ENCODE measurements at regions not wholly inside any gene's neighbourhood (a gene's known extent, or its start where the extent isn't known, plus 50 kb on each side); places are given as distances from the start of the nearest gene placed in this dataset.

GRCh38 chr5:115439042-115439441, 105.5 kb downstream of the FEM1C start:
- intact Hi-C loops (cut with DNase I), result no loop called here
- Histone ChIP-seq H3K27ac (no peak overlapping the region), H3K27me3 (no peaks in the 10 kb centered on the region), H3K36me3 (no peaks in the 10 kb centered on the region), H3K4me3 (no peak overlapping the region), H3K4me1 (peaks cover 0 to 23% (median 7%) of the 10 kb centered on the region in 9 donors), H3K9me3 (peaks cover 0 to 30% (median 13%) of the 10 kb centered on the region in 11 donors)
- DNase-seq, result no peak
- TF ChIP-seq CTCF (IDR thresholded peaks at IDR 0.05), result no peak
- ATAC-seq, result no peak
- WGBS, 2 donors, result 66 to 69% methylated on average over 2 of the region's 2 CpGs

GRCh38 chr5:115435778-115436712, 108.5 kb downstream of the FEM1C start:
- Histone ChIP-seq H3K4me1 (peaks cover 0 to 23% (median 7%) of the 10 kb centered on the region in 9 donors), H3K27ac (no peak overlapping the region)
- WGBS, 2 donors, result 56 to 67% methylated on average over 3 of the region's 3 CpGs

GRCh38 chr5:115435065-115435777, 109.4 kb downstream of the FEM1C start:
- DNase-seq, result no peak
- H3K27me3 ChIP-seq, result no peaks in the 10 kb centered on the region
- peaks cover 0 to 23% (median 12%) of the 10 kb centered on the region in 11 donors for H3K9me3 ChIP-seq
- no peaks in the 10 kb centered on the region for H3K36me3 ChIP-seq
- H3K4me1 ChIP-seq, result peaks cover 0 to 23% (median 7%) of the 10 kb centered on the region in 9 donors
- intact Hi-C loops (cut with DNase I), result no loop called here
- no peak for TF ChIP-seq CTCF (IDR thresholded peaks at IDR 0.05)
- H3K4me3 ChIP-seq, result no peak overlapping the region
- ATAC-seq, result no peak
- H3K27ac ChIP-seq, result no peak overlapping the region
- 56 to 59% methylated on average over 4 of the region's 4 CpGs for WGBS, 2 donors

More at GRCh38 chr5:115435778-115436712, 108.5 kb downstream of the FEM1C start:
- TF ChIP-seq CTCF (IDR thresholded peaks at IDR 0.05), result no peak
- intact Hi-C loops (cut with DNase I), result no loop called here
- no peak for DNase-seq
- Histone ChIP-seq H3K9me3 (peaks cover 0 to 30% (median 13%) of the 10 kb centered on the region in 11 donors), H3K27me3 (no peaks in the 10 kb centered on the region), H3K4me3 (no peak overlapping the region), H3K36me3 (no peaks in the 10 kb centered on the region)
- ATAC-seq, result no peak

GRCh38 chr5:115433918-115434317, 110.7 kb downstream of the FEM1C start:
- Histone ChIP-seq H3K4me1 (peaks cover 0 to 32% (median 13%) of the 10 kb centered on the region in 9 donors), H3K27ac (no peak overlapping the region), H3K27me3 (no peaks in the 10 kb centered on the region), H3K36me3 (no peaks in the 10 kb centered on the region), H3K4me3 (no peak overlapping the region), H3K9me3 (peaks cover 0 to 10% (median 0%) of the 10 kb centered on the region in 11 donors)
- ATAC-seq, result no peak
- intact Hi-C loops (cut with DNase I), result no loop called here
- no peak for TF ChIP-seq CTCF (IDR thresholded peaks at IDR 0.05)
- DNase-seq, result no peak
